DND-41 (cell line): ENCODE measurements at regions not wholly inside any gene's neighbourhood (a gene's known extent, or its start where the extent isn't known, plus 50 kb on each side); places are given as distances from the start of the nearest gene placed in this dataset.

Source experiments
- ATAC-seq: fragments of 200-7000 bp; cut with Tn5 transposase; 3 replicates; pipeline ENCODE4 v1.9.1; 2021; ENCODE audit warnings: low read depth; ENCODE audit not compliant: insufficient read depth
- DNase-seq: peaks from one replicate; pipeline ENCODE4 v3.0.0-alpha.2; 2020
- H2AFZ ChIP-seq: 2 replicates; pipeline ENCODE4 v1.6.0; 2012; ENCODE audit warnings: low read depth, low read length
- H3K27ac ChIP-seq: 2 replicates; pipeline ENCODE4 v1.5.1; 2012; ENCODE audit warnings: low read length, inconsistent platforms
- H3K27me3 ChIP-seq: fragments of 200-600 bp; sonication (generic); 2 replicates; pipeline ENCODE4 v1.6.0; 2012; ENCODE audit warnings: low read length, mild to moderate bottlenecking, inconsistent platforms; ENCODE audit not compliant: insufficient read depth, poor library complexity
- H3K36me3 ChIP-seq: 2 replicates; pipeline ENCODE4 v1.5.1; 2012; ENCODE audit warnings: low read length, inconsistent platforms; ENCODE audit not compliant: insufficient read depth
- H3K4me1 ChIP-seq: 2 replicates; pipeline ENCODE4 v1.5.1; 2012; ENCODE audit warnings: mild to moderate bottlenecking, low read length; ENCODE audit not compliant: insufficient read depth
- H3K4me2 ChIP-seq: 2 replicates; pipeline ENCODE4 v1.6.0; 2012; ENCODE audit warnings: mild to moderate bottlenecking, moderate library complexity, low read length, inconsistent platforms; ENCODE audit not compliant: insufficient read depth
- H3K4me3 ChIP-seq, 2 experiments: fragments of 200-600 bp in 1 of 2; shearing (Covaris generic) in 1 of 2; 2 replicates each; pipeline ENCODE4 v1.5.1; 2012 to 2016; ENCODE audit warnings: inconsistent platforms in 2 of 2, low read length in 2 of 2, mild to moderate bottlenecking in 2 of 2, low read depth in 1 of 2, moderate library complexity in 1 of 2
- H3K79me2 ChIP-seq: 2 replicates; pipeline ENCODE4 v1.6.0; 2012; ENCODE audit warnings: low read length, inconsistent platforms; ENCODE audit not compliant: insufficient read depth
- H3K9ac ChIP-seq: 2 replicates; pipeline ENCODE4 v1.6.0; 2012; ENCODE audit warnings: low read depth, mild to moderate bottlenecking, inconsistent platforms, low read length, moderate library complexity
- H3K9me3 ChIP-seq: 2 replicates; pipeline ENCODE4 v1.5.1; 2012; ENCODE audit warnings: low read length, moderate library complexity, mild to moderate bottlenecking, inconsistent platforms; ENCODE audit not compliant: insufficient read depth, severe bottlenecking
- H4K20me1 ChIP-seq: 2 replicates; pipeline ENCODE4 v1.6.0; 2012; ENCODE audit warnings: low read length; ENCODE audit not compliant: insufficient read depth
- EZH2 ChIP-seq: IDR thresholded peaks from 3 replicates; pipeline ENCODE4 v1.6.1; 2012; ENCODE audit warnings: borderline replicate concordance, low read depth, mild to moderate bottlenecking, moderate library complexity, low read length, inconsistent platforms; ENCODE audit not compliant: severe bottlenecking
- TF ChIP-seq, protein P1 (sequence below): IDR thresholded peaks from 2 replicates; pipeline ENCODE4 v1.5.1; 2012; ENCODE audit warnings: borderline replicate concordance, low read length, moderate library complexity, mild to moderate bottlenecking; ENCODE audit not compliant: poor library complexity, severe bottlenecking; ENCODE audit errors: extremely low read depth

DNA sequence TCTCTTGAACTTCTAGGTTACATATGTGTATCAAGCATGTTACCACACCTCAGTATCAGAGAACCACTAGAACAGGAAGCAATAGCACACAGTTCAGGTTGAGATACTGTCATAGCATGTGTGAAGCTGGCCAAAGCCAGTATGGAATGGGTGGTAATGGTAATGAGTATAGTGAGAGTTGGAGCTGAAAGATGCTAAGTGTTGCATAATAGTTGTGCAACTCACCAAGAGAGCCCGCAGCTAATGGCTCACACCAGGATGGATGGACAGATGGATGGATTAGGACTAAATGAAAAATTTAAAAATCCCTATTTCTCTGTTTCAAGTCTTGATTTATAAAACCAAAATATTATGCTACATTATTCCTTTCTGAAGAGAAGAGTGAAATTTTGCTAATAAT lies 53.4 kb upstream of the KCNN2 start:
- TF ChIP-seq EZH2: no peak
- TF ChIP-seq, protein P1, sequence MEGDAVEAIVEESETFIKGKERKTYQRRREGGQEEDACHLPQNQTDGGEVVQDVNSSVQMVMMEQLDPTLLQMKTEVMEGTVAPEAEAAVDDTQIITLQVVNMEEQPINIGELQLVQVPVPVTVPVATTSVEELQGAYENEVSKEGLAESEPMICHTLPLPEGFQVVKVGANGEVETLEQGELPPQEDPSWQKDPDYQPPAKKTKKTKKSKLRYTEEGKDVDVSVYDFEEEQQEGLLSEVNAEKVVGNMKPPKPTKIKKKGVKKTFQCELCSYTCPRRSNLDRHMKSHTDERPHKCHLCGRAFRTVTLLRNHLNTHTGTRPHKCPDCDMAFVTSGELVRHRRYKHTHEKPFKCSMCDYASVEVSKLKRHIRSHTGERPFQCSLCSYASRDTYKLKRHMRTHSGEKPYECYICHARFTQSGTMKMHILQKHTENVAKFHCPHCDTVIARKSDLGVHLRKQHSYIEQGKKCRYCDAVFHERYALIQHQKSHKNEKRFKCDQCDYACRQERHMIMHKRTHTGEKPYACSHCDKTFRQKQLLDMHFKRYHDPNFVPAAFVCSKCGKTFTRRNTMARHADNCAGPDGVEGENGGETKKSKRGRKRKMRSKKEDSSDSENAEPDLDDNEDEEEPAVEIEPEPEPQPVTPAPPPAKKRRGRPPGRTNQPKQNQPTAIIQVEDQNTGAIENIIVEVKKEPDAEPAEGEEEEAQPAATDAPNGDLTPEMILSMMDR: no peak
- H2AFZ ChIP-seq: no peak overlapping the region
- no peaks in the 10 kb centered on the region for H3K36me3 ChIP-seq
- ATAC-seq: no peak
- no peaks in the 10 kb centered on the region for H4K20me1 ChIP-seq
- no peaks in the 10 kb centered on the region for H3K27me3 ChIP-seq
- H3K4me1 ChIP-seq: no peaks in the 10 kb centered on the region
- no peak for DNase-seq
- H3K79me2 ChIP-seq: no peaks in the 10 kb centered on the region
- no peak overlapping the region for H3K9ac ChIP-seq
- no peak overlapping the region for H3K4me3 ChIP-seq
- H3K4me2 ChIP-seq: no peak overlapping the region
- no peak overlapping the region for H3K27ac ChIP-seq
- H3K9me3 ChIP-seq: no peaks in the 10 kb centered on the region

DNA sequence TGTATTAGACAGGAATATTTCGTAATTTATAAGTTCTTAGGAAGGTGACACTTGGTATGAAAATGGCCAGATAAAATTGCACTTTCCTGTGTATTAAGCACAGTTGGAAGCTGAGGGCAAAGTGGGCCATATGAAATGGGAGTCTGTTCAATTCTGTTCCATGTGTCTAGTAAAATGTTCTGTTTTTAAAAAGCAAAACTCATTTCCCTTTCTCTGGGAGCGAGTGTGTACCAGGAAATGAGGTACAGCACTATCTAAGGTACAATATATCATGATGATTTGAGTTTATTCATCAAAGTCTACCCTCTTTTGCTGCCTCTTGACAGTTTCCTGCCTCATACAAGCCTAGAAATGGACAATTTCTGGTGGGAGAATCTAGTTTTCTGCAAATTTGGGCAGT lies 51.2 kb upstream of the KCNN2 start:
- Histone ChIP-seq H3K9me3 (no peaks in the 10 kb centered on the region), H3K79me2 (no peaks in the 10 kb centered on the region), H3K4me3 (no peak overlapping the region), H3K27ac (no peak overlapping the region), H4K20me1 (no peaks in the 10 kb centered on the region), H3K9ac (no peak overlapping the region), H2AFZ (no peak overlapping the region), H3K4me1 (no peaks in the 10 kb centered on the region), H3K36me3 (no peaks in the 10 kb centered on the region), H3K27me3 (no peaks in the 10 kb centered on the region), H3K4me2 (no peak overlapping the region)
- TF ChIP-seq, protein P1: no peak
- no peak for TF ChIP-seq EZH2
- no peak for DNase-seq
- ATAC-seq: no peak

GRCh38 chr5:114311281-114311680 lies 50.6 kb upstream of the KCNN2 start:
- DNase-seq (no peak), ATAC-seq (no peak)
- Histone ChIP-seq H3K4me2 (no peak overlapping the region), H3K4me1 (no peaks in the 10 kb centered on the region), H3K79me2 (no peaks in the 10 kb centered on the region), H4K20me1 (no peaks in the 10 kb centered on the region), H3K36me3 (no peaks in the 10 kb centered on the region), H3K27ac (no peak overlapping the region), H2AFZ (no peak overlapping the region), H3K9ac (no peak overlapping the region), H3K27me3 (no peaks in the 10 kb centered on the region), H3K4me3 (no peak overlapping the region), H3K9me3 (no peaks in the 10 kb centered on the region)
- no peak for TF ChIP-seq EZH2
- TF ChIP-seq, protein P1: no peak

- no peak overlapping the region for H3K4me3 ChIP-seq
- H3K4me1 ChIP-seq: no peaks in the 10 kb centered on the region
- H3K9ac ChIP-seq: no peak overlapping the region
- ATAC-seq (no peak), DNase-seq (no peak)
- no peaks in the 10 kb centered on the region for H3K36me3 ChIP-seq
- H3K27me3 ChIP-seq: no peaks in the 10 kb centered on the region
- TF ChIP-seq, protein P1: no peak
- TF ChIP-seq EZH2: no peak
- H3K4me2 ChIP-seq: no peak overlapping the region
- no peak overlapping the region for H2AFZ ChIP-seq
- no peaks in the 10 kb centered on the region for H3K9me3 ChIP-seq
- H3K27ac ChIP-seq: no peak overlapping the region
- H4K20me1 ChIP-seq: no peaks in the 10 kb centered on the region
- no peaks in the 10 kb centered on the region for H3K79me2 ChIP-seq
Observed at GRCh38 chr5:114311968-114312367, 49.9 kb upstream of the KCNN2 start.
